ENCODE measurements at regions not wholly inside any gene's neighbourhood (a gene's known extent, or its start where the extent isn't known, plus 50 kb on each side); places are given as distances from the start of the nearest gene placed in this dataset.

- no peak for TF ChIP-seq CTCF (IDR thresholded peaks at IDR 0.05; ENCODE audit: insufficient read depth, low read length, poor library complexity, severe bottlenecking)
- TF ChIP-seq EZH2phosphoT487 (conservative IDR thresholded peaks at IDR 0.05; ENCODE audit: low read length) = no peak
These were observed 312.6 kb downstream of the CD83 start for GRCh38 chr6:14430218-14430617.
